HepG2 (cell line): ENCODE measurements at regions not wholly inside any gene's neighbourhood (a gene's known extent, or its start where the extent isn't known, plus 50 kb on each side); places are given as distances from the start of the nearest gene placed in this dataset.

Source experiments
- ATAC-seq: fragments of 200-7000 bp; cut with Tn5 transposase; 3 replicates; pipeline ENCODE4 v1.9.1; 2020; ENCODE audit warnings: mild to moderate bottlenecking, moderate library complexity
- BruUV-seq: library from RNA; stranded (reverse); fragments of 400-500 nt; replicated peaks from 2 replicates; lab custom pipeline; 2021; lab: Mats Ljungman, UMichigan
- CTCF ChIA-PET: fragments of 300-600 bp; formaldehyde crosslinking; extraction: SDS; loops from one replicate; lab custom pipeline; 2021; ENCODE audit warnings: low total read pairs, inconsistent platforms, low intra/inter-chr PET ratio; lab: Yijun Ruan, JAX
- POLR2A ChIA-PET: fragments of 350-600 bp; sonication (Branson Sonifier 250); formaldehyde crosslinking; loops from one replicate; lab custom pipeline; 2020; ENCODE audit warnings: antibody characterized with exemption, inconsistent platforms; lab: Yijun Ruan, JAX
- DNase-seq: peaks from one replicate; pipeline ENCODE4 v3.0.0-alpha.2; 2015; ENCODE audit warnings: low spot score
- FAIRE-seq: peaks from 3 replicates; lab custom pipeline; 2011; peaks lifted over from hg19 to GRCh38; lab: Jason Lieb, UNC
- H2AFZ ChIP-seq: one replicate; pipeline ENCODE4 v1.6.1; 2011; ENCODE audit warnings: low read length, inconsistent platforms
- H3K27ac ChIP-seq: fragments of 300-600 bp; 3 replicates; pipeline ENCODE4 v1.8.0; 2011; ENCODE audit warnings: mixed run types, mild to moderate bottlenecking, mixed read lengths, low read length, inconsistent platforms; ENCODE audit not compliant: insufficient read depth; ENCODE audit errors: extremely low read length
- H3K27me3 ChIP-seq, 2 experiments: fragments of 200-600 bp in 1 of 2; 2 replicates in 1 of 2; 3 replicates in 1 of 2; pipeline versions ENCODE4 v1.6.0 to v1.8.0; 2011; ENCODE audit warnings: low read length in 2 of 2, mild to moderate bottlenecking in 2 of 2, moderate library complexity in 2 of 2, inconsistent platforms in 1 of 2; ENCODE audit not compliant: insufficient read depth in 2 of 2, control insufficient read depth in 1 of 2
- H3K36me3 ChIP-seq, 2 experiments: fragments of 200-600 bp in 1 of 2; replicated peaks in 1 of 2; 2 replicates in 1 of 2; 3 replicates in 1 of 2; pipeline versions ENCODE4 v1.5.1 to v1.8.0; 2011; ENCODE audit warnings: low read length in 2 of 2, inconsistent platforms in 1 of 2; ENCODE audit not compliant: insufficient read depth in 2 of 2, control insufficient read depth in 1 of 2
- H3K4me1 ChIP-seq: 2 replicates; pipeline ENCODE4 v1.5.1; 2012; ENCODE audit warnings: low read length, inconsistent platforms; ENCODE audit not compliant: insufficient read depth
- H3K4me2 ChIP-seq: 2 replicates; pipeline ENCODE4 v1.6.0; 2011; ENCODE audit warnings: low read depth, low read length, inconsistent platforms
- H3K4me3 ChIP-seq, 3 experiments: fragments of 200-600 bp in 1 of 3; sonication (generic), shearing (Covaris generic) in 1 of 3; replicated peaks in 1 of 3; 2 replicates each; pipeline ENCODE4 v1.5.1; 2011 to 2016; ENCODE audit warnings: low read length in 3 of 3, inconsistent platforms in 2 of 3, low read depth in 2 of 3, mild to moderate bottlenecking in 2 of 3, control low read depth in 1 of 3, mixed read lengths in 1 of 3; ENCODE audit not compliant: insufficient read depth in 1 of 3
- H3K79me2 ChIP-seq: one replicate; pipeline ENCODE4 v1.6.1; 2011; ENCODE audit warnings: low read length, inconsistent platforms; ENCODE audit not compliant: insufficient read depth
- H3K9ac ChIP-seq: 2 replicates; pipeline ENCODE4 v1.6.0; 2011; ENCODE audit warnings: mild to moderate bottlenecking, low read depth, low read length, inconsistent platforms; ENCODE audit not compliant: insufficient read depth
- H3K9me3 ChIP-seq: 2 replicates; pipeline ENCODE4 v1.5.1; 2012; ENCODE audit warnings: mild to moderate bottlenecking, low read length
- H4K20me1 ChIP-seq: 2 replicates; pipeline ENCODE4 v1.6.0; 2011; ENCODE audit warnings: inconsistent platforms, mild to moderate bottlenecking, low read length, moderate library complexity; ENCODE audit not compliant: insufficient read depth
- AHR ChIP-seq: IDR thresholded peaks from 2 replicates; pipeline ENCODE4 v1.6.1; 2018; ENCODE audit warnings: missing genetic modification reagents, missing compliant biosample characterization
- BRD4 ChIP-seq: sonication (generic); formaldehyde crosslinking; IDR thresholded peaks from 2 replicates; pipeline ENCODE4 v1.4.0; 2020; ENCODE audit warnings: missing genetic modification reagents
- CSRNP2 ChIP-seq: sonication (generic); formaldehyde crosslinking; conservative IDR thresholded peaks from 2 replicates; pipeline ENCODE4 v1.8.0; 2022; ENCODE audit warnings: low read depth, missing genetic modification reagents
- MIXL1 ChIP-seq: IDR thresholded peaks from 2 replicates; pipeline ENCODE4 v1.6.1; 2016
- NR2F6 ChIP-seq, 2 experiments: IDR thresholded peaks; 2 replicates each; pipeline ENCODE4 v1.6.1; 2016; ENCODE audit warnings: antibody characterized with exemption in 1 of 2, mild to moderate bottlenecking in 1 of 2
- PBX2 ChIP-seq: IDR thresholded peaks from 2 replicates; pipeline ENCODE4 v1.6.1; 2016; ENCODE audit warnings: control low read depth
- SMARCC2 ChIP-seq: fragments of 450-650 bp; IDR thresholded peaks from 2 replicates; pipeline ENCODE4 v1.6.1; 2017; ENCODE audit warnings: antibody characterized with exemption, mild to moderate bottlenecking
- SYNCRIP ChIP-seq: fragments of 200-400 bp; formaldehyde crosslinking; IDR thresholded peaks from 2 replicates; pipeline ENCODE4 v1.6.1; 2018; ENCODE audit warnings: mild to moderate bottlenecking, low read depth, low read length; ENCODE audit not compliant: insufficient read depth
- TOE1 ChIP-seq: sonication (generic); formaldehyde crosslinking; IDR thresholded peaks from 2 replicates; pipeline ENCODE4 v1.4.0; 2020; ENCODE audit warnings: mild to moderate bottlenecking, missing genetic modification reagents
- ZBTB7A ChIP-seq: sonication (generic); formaldehyde crosslinking; IDR thresholded peaks from 2 replicates; pipeline ENCODE4 v1.8.0; 2022; ENCODE audit warnings: mild to moderate bottlenecking, missing genetic modification reagents
- ZNF12 ChIP-seq: sonication (generic); formaldehyde crosslinking; IDR thresholded peaks from 2 replicates; pipeline ENCODE4 v1.5.0; 2020; ENCODE audit warnings: missing genetic modification reagents
- ZNF333 ChIP-seq: sonication (generic); formaldehyde crosslinking; IDR thresholded peaks from 2 replicates; pipeline ENCODE4 v1.4.0; 2020; ENCODE audit warnings: mild to moderate bottlenecking, missing genetic modification reagents, borderline replicate concordance
- ZNF672 ChIP-seq: sonication (generic); formaldehyde crosslinking; IDR thresholded peaks from 2 replicates; pipeline ENCODE4 v1.8.1; 2022; ENCODE audit warnings: missing genetic modification reagents
- ZNF792 ChIP-seq: IDR thresholded peaks from 2 replicates; pipeline ENCODE4 v1.6.1; 2016
- WGBS: methylation state at CpG from one replicate; pipeline ENCODE4 v1.1.6; 2017; ENCODE audit warnings: low lambda C conversion rate; 5-methylcytosine and 5-hydroxymethylcytosine counted together
- in situ Hi-C: cut with HindIII; loops from 2 replicates; pipeline ENCODE4 v1.10.0; 2017; ENCODE audit warnings: low pct_unique_long_range_greater_than_20kb; ENCODE audit not compliant: extremely low pct_ligation_motif_present
- intact Hi-C: fragments of 100-400 bp; cut with micrococcal nuclease; formaldehyde crosslinking; loops from one replicate; pipeline ENCODE4 v1.10.0; 2022; ENCODE audit not compliant: unreplicated experiment

- Histone ChIP-seq H3K27me3 (no peaks in the 10 kb centered on the region), H3K79me2 (no peaks in the 10 kb centered on the region), H2AFZ (no peak overlapping the region), H3K9ac (no peak overlapping the region), H3K4me1 (no peaks in the 10 kb centered on the region), H4K20me1 (no peaks in the 10 kb centered on the region), H3K4me2 (no peak overlapping the region), H3K4me3 (no peak overlapping the region), H3K9me3 (no peaks in the 10 kb centered on the region), H3K27ac (no peak overlapping the region), H3K36me3 (peaks cover 2 to 16% of the 10 kb centered on the region in 2 experiments; a peak in 2 of 5 replicates)
- in situ Hi-C loops (no loop called here), intact Hi-C loops (no loop called here)
- no peak for ATAC-seq
- WGBS: 98% methylated on average over 2 of the region's 2 CpGs
- POLR2A ChIA-PET: interaction anchor here (1.2 kb wide), 1 partner anchor 117 kb away, joined by 4 read pairs; the partner anchor contains the start of gene BCL2L11
- no peak for TF ChIP-seq CSRNP2 (CRISPR knock-in tag)
- TF ChIP-seq ZNF672 (CRISPR knock-in tag): no peak
- TF ChIP-seq ZBTB7A (CRISPR knock-in tag): no peak
- no peak for TF ChIP-seq SMARCC2
- TF ChIP-seq ZNF12: no peak
- no peak for TF ChIP-seq TOE1 (CRISPR knock-in tag)
- no peak for TF ChIP-seq PBX2
- TF ChIP-seq ZNF333 (CRISPR knock-in tag): no peak
- no peak for TF ChIP-seq BRD4 (CRISPR knock-in tag)
- TF ChIP-seq AHR (CRISPR knock-in tag): no peak
- TF ChIP-seq ZNF792: no peak
- no peak for TF ChIP-seq SYNCRIP
- no peak for TF ChIP-seq MIXL1
- TF ChIP-seq NR2F6 (IDR thresholded peaks at IDR 0.05): no peak
- TF ChIP-seq NR2F6 (CRISPR knock-in tag; IDR thresholded peaks at IDR 0.05): no peak
- no peak for DNase-seq
- FAIRE-seq: no peak
- no TSS peak for BruUV-seq
- CTCF ChIA-PET: no interaction called here
These were observed 117.6 kb downstream of the BCL2L11 start for GRCh38 chr2:111238296-111238695.
